ENCODE measurements at regions not wholly inside any gene's neighbourhood (a gene's known extent, or its start where the extent isn't known, plus 50 kb on each side); places are given as distances from the start of the nearest gene placed in this dataset.
A peak's percentile ranks its signal among the peaks of the same experiment; 100 is the strongest.

- TF ChIP-seq EP300 (IDR thresholded peaks at IDR 0.05) = no peak
- TF ChIP-seq, protein P1, sequence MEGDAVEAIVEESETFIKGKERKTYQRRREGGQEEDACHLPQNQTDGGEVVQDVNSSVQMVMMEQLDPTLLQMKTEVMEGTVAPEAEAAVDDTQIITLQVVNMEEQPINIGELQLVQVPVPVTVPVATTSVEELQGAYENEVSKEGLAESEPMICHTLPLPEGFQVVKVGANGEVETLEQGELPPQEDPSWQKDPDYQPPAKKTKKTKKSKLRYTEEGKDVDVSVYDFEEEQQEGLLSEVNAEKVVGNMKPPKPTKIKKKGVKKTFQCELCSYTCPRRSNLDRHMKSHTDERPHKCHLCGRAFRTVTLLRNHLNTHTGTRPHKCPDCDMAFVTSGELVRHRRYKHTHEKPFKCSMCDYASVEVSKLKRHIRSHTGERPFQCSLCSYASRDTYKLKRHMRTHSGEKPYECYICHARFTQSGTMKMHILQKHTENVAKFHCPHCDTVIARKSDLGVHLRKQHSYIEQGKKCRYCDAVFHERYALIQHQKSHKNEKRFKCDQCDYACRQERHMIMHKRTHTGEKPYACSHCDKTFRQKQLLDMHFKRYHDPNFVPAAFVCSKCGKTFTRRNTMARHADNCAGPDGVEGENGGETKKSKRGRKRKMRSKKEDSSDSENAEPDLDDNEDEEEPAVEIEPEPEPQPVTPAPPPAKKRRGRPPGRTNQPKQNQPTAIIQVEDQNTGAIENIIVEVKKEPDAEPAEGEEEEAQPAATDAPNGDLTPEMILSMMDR (IDR thresholded peaks at IDR 0.05) = no peak
- TF ChIP-seq POLR2A (IDR thresholded peaks at IDR 0.05) = no peak
- no peak for TF ChIP-seq POLR2AphosphoS5 (IDR thresholded peaks at IDR 0.05)
- no peaks in the 10 kb centered on the region for H3K9me3 ChIP-seq
- H3K4me1 ChIP-seq = no peaks in the 10 kb centered on the region
- no peaks in the 10 kb centered on the region for H3K36me3 ChIP-seq
- DNase-seq (no peak), ATAC-seq (ENCODE audit: low FRiP score in 2 of 2) (no peak)
- no peak overlapping the region for H3K27ac ChIP-seq
- no peaks in the 10 kb centered on the region for H3K27me3 ChIP-seq
- H3K4me3 ChIP-seq = no peak overlapping the region
- WGBS, 2 donors = 92% methylated on average over 5 of the region's 5 CpGs
These were observed 248.9 kb downstream of the OSR1 start for GRCh38 chr2:19109518-19109917.

DNA sequence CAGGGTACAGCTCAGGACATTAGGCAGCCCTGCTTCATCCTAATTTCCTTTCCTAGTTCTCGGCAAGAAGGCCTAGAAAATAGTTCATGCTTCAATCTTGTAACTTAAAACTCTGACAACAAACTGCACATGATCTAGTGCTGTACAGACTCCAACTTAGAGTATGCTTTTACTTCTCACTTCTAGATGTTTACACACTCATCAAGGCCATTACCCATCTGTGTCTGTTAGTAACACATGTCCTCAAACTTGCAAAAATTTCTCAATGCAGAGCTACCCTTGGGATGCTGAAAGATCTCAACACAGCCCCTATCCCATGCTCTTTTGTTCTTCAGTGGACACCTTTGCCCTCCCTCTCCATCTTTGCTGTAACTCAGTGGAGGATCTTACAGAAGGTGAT, 252.0 kb downstream of the OSR1 start:
- TF ChIP-seq POLR2AphosphoS5 (IDR thresholded peaks at IDR 0.05) (no peak), EP300 (IDR thresholded peaks at IDR 0.05) (no peak), POLR2A (IDR thresholded peaks at IDR 0.05) (no peak)
- TF ChIP-seq, protein P1 (IDR thresholded peaks at IDR 0.05) = no peak
- no peak for ATAC-seq (ENCODE audit: low FRiP score in 2 of 2)
- Histone ChIP-seq H3K27ac (no peak overlapping the region), H3K9me3 (no peaks in the 10 kb centered on the region), H3K27me3 (no peaks in the 10 kb centered on the region), H3K4me3 (no peak overlapping the region), H3K36me3 (no peaks in the 10 kb centered on the region), H3K4me1 (no peaks in the 10 kb centered on the region)
- 58 to 67% methylated on average over 1 of the region's 1 CpG for WGBS, 2 donors
- no peak for DNase-seq

GRCh38 chr2:19104503-19104902, 253.9 kb downstream of the OSR1 start:
- Histone ChIP-seq H3K27me3 (no peaks in the 10 kb centered on the region), H3K9me3 (no peaks in the 10 kb centered on the region), H3K4me1 (peaks cover 0 to 7% (median 0%) of the 10 kb centered on the region in 4 donors), H3K27ac (peak overlapping the region in 3 of 4 donors; percentile 44 to 81 (median 75)), H3K36me3 (no peaks in the 10 kb centered on the region), H3K4me3 (no peak overlapping the region)
- peak; percentile 65 to 86 for ATAC-seq (ENCODE audit: low FRiP score in 2 of 2)
- TF ChIP-seq POLR2AphosphoS5 (IDR thresholded peaks at IDR 0.05) (peak; percentile 38 to 53), EP300 (IDR thresholded peaks at IDR 0.05) (peak in 2 of 4 donors; percentile 71 to 97), POLR2A (IDR thresholded peaks at IDR 0.05) (no peak)
- TF ChIP-seq, protein P1 (IDR thresholded peaks at IDR 0.05) = no peak
- DNase-seq = peak in 1 of 2 donors; percentile 74
- WGBS, 2 donors = 50 to 76% methylated on average over 4 of the region's 4 CpGs

- no peak overlapping the region for H3K27ac ChIP-seq
- ATAC-seq (ENCODE audit: low FRiP score in 2 of 2) (no peak), DNase-seq (no peak)
- TF ChIP-seq POLR2AphosphoS5 (IDR thresholded peaks at IDR 0.05) = no peak
- TF ChIP-seq, protein P1 (IDR thresholded peaks at IDR 0.05) = no peak
- H3K4me1 ChIP-seq = peaks cover 0 to 7% (median 0%) of the 10 kb centered on the region in 4 donors
- H3K4me3 ChIP-seq = no peak overlapping the region
- WGBS, 2 donors = 65 to 70% methylated on average over 4 of the region's 4 CpGs
- H3K27me3 ChIP-seq = no peaks in the 10 kb centered on the region
- no peaks in the 10 kb centered on the region for H3K9me3 ChIP-seq
- no peaks in the 10 kb centered on the region for H3K36me3 ChIP-seq
These were observed 255.6 kb downstream of the OSR1 start for GRCh38 chr2:19102696-19103423.

GRCh38 chr2:19101968-19102367, 256.5 kb downstream of the OSR1 start:
- Histone ChIP-seq H3K4me3 (no peak overlapping the region), H3K9me3 (no peaks in the 10 kb centered on the region), H3K36me3 (no peaks in the 10 kb centered on the region), H3K27ac (no peak overlapping the region), H3K4me1 (peaks cover 0 to 7% (median 0%) of the 10 kb centered on the region in 4 donors), H3K27me3 (no peaks in the 10 kb centered on the region)
- WGBS, 2 donors = 69 to 72% methylated on average over 3 of the region's 3 CpGs
- no peak for TF ChIP-seq POLR2AphosphoS5 (IDR thresholded peaks at IDR 0.05)
- TF ChIP-seq POLR2A (IDR thresholded peaks at IDR 0.05) = no peak
- TF ChIP-seq, protein P1 (IDR thresholded peaks at IDR 0.05) = no peak
- TF ChIP-seq EP300 (IDR thresholded peaks at IDR 0.05) = no peak
- DNase-seq (no peak), ATAC-seq (ENCODE audit: low FRiP score in 2 of 2) (no peak)

All from upper lobe of left lung (tissue), 6 donors.